ENCODE measurements at regions not wholly inside any gene's neighbourhood (a gene's known extent, or its start where the extent isn't known, plus 50 kb on each side); places are given as distances from the start of the nearest gene placed in this dataset.

GRCh38 chr3:125662675-125663074 is 67.4 kb upstream of the OSBPL11 start:
- no peak for DNase-seq (ENCODE audit: low read depth, low spot score)
- H3K4me3 ChIP-seq (ENCODE audit: low read depth, low read length): no peak overlapping the region
- in situ Hi-C loops (cut with HindIII; ENCODE audit: low sequenced_read_pairs): no loop called here
- TF ChIP-seq, protein P1, sequence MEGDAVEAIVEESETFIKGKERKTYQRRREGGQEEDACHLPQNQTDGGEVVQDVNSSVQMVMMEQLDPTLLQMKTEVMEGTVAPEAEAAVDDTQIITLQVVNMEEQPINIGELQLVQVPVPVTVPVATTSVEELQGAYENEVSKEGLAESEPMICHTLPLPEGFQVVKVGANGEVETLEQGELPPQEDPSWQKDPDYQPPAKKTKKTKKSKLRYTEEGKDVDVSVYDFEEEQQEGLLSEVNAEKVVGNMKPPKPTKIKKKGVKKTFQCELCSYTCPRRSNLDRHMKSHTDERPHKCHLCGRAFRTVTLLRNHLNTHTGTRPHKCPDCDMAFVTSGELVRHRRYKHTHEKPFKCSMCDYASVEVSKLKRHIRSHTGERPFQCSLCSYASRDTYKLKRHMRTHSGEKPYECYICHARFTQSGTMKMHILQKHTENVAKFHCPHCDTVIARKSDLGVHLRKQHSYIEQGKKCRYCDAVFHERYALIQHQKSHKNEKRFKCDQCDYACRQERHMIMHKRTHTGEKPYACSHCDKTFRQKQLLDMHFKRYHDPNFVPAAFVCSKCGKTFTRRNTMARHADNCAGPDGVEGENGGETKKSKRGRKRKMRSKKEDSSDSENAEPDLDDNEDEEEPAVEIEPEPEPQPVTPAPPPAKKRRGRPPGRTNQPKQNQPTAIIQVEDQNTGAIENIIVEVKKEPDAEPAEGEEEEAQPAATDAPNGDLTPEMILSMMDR (IDR thresholded peaks at IDR 0.05; ENCODE audit: low read depth, low read length): no peak

- in situ Hi-C loops (cut with HindIII; ENCODE audit: low sequenced_read_pairs): no loop called here
- TF ChIP-seq, protein P1 (IDR thresholded peaks at IDR 0.05; ENCODE audit: low read depth, low read length): no peak
- no peak overlapping the region for H3K4me3 ChIP-seq (ENCODE audit: low read depth, low read length)
- no peak for DNase-seq (ENCODE audit: low read depth, low spot score)
Observed at GRCh38 chr3:125670352-125670751, 75.1 kb upstream of the OSBPL11 start.

DNA sequence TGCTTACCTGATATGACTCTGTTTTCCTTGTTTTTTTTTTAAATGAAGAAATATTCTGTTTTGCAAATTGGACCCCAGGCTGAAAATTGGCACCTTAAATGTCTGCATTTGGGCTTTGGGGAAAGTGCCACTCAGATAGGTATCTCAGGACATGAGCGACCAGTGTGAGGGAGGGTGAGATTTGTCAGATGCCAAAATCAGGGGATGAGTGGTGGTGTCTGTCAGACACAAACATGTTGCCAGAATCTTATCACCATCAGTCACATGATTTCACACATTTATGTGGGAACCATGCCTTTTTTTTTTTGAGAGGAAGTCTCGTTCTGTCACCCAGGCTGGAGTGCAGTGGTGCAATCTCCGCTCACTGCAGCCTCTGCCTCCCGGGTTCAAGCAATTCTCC is 75.6 kb upstream of the OSBPL11 start:
- DNase-seq (ENCODE audit: low read depth, low spot score): no peak
- TF ChIP-seq, protein P1 (IDR thresholded peaks at IDR 0.05; ENCODE audit: low read depth, low read length): no peak
- H3K4me3 ChIP-seq (ENCODE audit: low read depth, low read length): no peak overlapping the region
- in situ Hi-C loops (cut with HindIII; ENCODE audit: low sequenced_read_pairs): no loop called here

GRCh38 chr3:125671461-125672243 is 76.4 kb upstream of the OSBPL11 start:
- DNase-seq (ENCODE audit: low read depth, low spot score): no peak
- TF ChIP-seq, protein P1 (IDR thresholded peaks at IDR 0.05; ENCODE audit: low read depth, low read length): no peak
- in situ Hi-C loops (cut with HindIII; ENCODE audit: low sequenced_read_pairs): no loop called here
- H3K4me3 ChIP-seq (ENCODE audit: low read depth, low read length): no peak overlapping the region

DNA sequence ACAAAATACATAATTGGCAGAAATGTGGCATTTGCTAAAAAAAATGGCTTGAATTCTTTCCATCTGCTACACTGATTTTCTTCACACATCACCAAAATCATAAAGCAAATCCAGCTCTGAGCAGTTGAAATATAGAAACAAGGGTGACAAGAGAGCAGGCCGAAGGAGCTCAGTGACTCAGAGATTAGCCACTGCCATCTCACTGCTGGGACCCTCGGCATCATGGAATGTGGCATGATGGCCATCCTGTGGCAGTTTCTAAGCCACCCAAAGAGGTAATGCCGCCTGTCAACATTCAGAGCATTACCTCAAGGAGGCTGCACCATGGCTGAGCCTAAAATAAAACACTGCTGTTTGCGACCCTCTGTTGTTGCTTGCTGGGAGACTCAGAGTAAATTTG is 80.5 kb upstream of the OSBPL11 start:
- TF ChIP-seq, protein P1 (IDR thresholded peaks at IDR 0.05; ENCODE audit: low read depth, low read length): no peak
- no peak for DNase-seq (ENCODE audit: low read depth, low spot score)
- H3K4me3 ChIP-seq (ENCODE audit: low read depth, low read length): no peak overlapping the region
- in situ Hi-C loops (cut with HindIII; ENCODE audit: low sequenced_read_pairs): no loop called here

- TF ChIP-seq, protein P1 (IDR thresholded peaks at IDR 0.05; ENCODE audit: low read depth, low read length): no peak
- DNase-seq (ENCODE audit: low read depth, low spot score): no peak
- no peak overlapping the region for H3K4me3 ChIP-seq (ENCODE audit: low read depth, low read length)
- in situ Hi-C loops (cut with HindIII; ENCODE audit: low sequenced_read_pairs): no loop called here
Observed at GRCh38 chr3:125679258-125679657, 84.0 kb upstream of the OSBPL11 start.

Measured in astrocyte of the spinal cord (primary cell).